ENCODE measurements at regions not wholly inside any gene's neighbourhood (a gene's known extent, or its start where the extent isn't known, plus 50 kb on each side); places are given as distances from the start of the nearest gene placed in this dataset.

DNA sequence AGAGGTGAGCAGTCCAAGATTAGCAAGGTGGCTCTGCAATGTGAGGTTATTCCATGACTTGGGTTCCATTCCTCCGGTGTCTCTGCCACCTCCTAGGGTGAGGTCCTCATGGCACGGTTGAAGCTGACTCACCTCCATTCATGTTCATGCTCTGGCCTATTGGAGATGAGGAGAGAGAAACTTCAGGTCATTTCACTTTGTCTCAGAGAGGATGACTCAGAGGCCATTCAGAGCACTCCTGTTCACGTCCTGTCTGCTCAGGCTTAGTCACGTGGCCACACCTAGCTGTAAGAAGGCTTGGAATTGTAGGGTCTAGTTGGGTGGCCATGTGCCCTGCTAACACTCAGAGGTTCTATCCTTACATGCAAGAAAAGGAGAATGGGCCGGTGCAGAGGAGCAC lies 67.5 kb upstream of the MBOAT2 start:
- no peak for DNase-seq

DNA sequence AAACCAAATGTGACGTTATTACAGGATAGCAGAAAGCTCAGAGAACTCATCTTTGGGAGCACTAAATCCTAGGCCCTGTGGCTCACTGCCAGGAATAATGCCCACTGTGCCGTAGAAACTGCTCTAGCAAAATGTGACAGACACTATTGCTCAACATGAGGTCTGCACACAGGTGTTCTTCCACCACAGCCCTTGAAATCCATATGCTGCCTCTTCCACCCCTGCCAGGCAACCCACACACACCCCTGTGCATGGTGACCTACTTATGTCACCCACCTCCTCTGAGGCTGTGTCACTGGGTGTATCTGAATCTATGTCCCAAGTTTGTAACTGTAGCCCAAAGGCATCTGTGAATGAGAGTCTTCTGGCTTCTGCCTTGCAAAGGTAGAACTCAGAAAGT lies 66.1 kb upstream of the MBOAT2 start:
- Mint-ChIP-seq H3K4me3 (ENCODE audit: unreplicated experiment) (no peak overlapping the region), H3K9me3 (ENCODE audit: unreplicated experiment) (peaks cover 6% of the 10 kb centered on the region), H3K27ac (ENCODE audit: unreplicated experiment) (no peak overlapping the region), H3K36me3 (ENCODE audit: unreplicated experiment) (peaks cover 18% of the 10 kb centered on the region), H3K27me3 (ENCODE audit: unreplicated experiment) (no peaks in the 10 kb centered on the region), H3K4me1 (ENCODE audit: low read depth, unreplicated experiment) (no peaks in the 10 kb centered on the region)
- TF ChIP-seq, protein P1, sequence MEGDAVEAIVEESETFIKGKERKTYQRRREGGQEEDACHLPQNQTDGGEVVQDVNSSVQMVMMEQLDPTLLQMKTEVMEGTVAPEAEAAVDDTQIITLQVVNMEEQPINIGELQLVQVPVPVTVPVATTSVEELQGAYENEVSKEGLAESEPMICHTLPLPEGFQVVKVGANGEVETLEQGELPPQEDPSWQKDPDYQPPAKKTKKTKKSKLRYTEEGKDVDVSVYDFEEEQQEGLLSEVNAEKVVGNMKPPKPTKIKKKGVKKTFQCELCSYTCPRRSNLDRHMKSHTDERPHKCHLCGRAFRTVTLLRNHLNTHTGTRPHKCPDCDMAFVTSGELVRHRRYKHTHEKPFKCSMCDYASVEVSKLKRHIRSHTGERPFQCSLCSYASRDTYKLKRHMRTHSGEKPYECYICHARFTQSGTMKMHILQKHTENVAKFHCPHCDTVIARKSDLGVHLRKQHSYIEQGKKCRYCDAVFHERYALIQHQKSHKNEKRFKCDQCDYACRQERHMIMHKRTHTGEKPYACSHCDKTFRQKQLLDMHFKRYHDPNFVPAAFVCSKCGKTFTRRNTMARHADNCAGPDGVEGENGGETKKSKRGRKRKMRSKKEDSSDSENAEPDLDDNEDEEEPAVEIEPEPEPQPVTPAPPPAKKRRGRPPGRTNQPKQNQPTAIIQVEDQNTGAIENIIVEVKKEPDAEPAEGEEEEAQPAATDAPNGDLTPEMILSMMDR (IDR thresholded peaks at IDR 0.05; ENCODE audit: partially characterized antibody, unreplicated experiment) = no peak
- no peak for DNase-seq

More for the DNA sequence above, 67.5 kb upstream of the MBOAT2 start:
- H3K27me3 Mint-ChIP-seq (ENCODE audit: unreplicated experiment) = no peaks in the 10 kb centered on the region
- H3K4me3 Mint-ChIP-seq (ENCODE audit: unreplicated experiment) = no peak overlapping the region
- no peak overlapping the region for H3K27ac Mint-ChIP-seq (ENCODE audit: unreplicated experiment)
- H3K36me3 Mint-ChIP-seq (ENCODE audit: unreplicated experiment) = peaks cover 14% of the 10 kb centered on the region
- TF ChIP-seq, protein P1 (IDR thresholded peaks at IDR 0.05; ENCODE audit: partially characterized antibody, unreplicated experiment) = no peak
- H3K9me3 Mint-ChIP-seq (ENCODE audit: unreplicated experiment) = peaks cover 6% of the 10 kb centered on the region
- no peaks in the 10 kb centered on the region for H3K4me1 Mint-ChIP-seq (ENCODE audit: low read depth, unreplicated experiment)

DNA sequence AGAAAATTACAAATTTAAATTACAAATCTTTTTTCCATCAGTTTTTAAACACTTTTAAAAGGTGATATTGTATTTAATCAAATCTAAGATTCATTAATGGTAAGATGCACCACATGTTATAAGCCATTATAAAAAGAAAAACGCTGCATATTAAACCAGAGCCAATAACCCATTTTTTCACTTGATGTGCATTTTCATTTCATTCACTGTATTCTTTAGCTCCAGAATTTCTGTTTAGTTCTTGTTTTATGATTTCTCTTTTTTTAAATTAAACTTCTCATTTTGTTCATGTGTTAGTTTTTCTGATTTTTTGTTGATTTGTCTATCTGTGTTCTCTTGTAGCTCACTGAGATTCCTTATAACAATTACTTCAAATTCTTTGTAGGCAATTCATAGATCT lies 62.4 kb upstream of the MBOAT2 start:
- Mint-ChIP-seq H3K4me3 (ENCODE audit: unreplicated experiment) (no peak overlapping the region), H3K27ac (ENCODE audit: unreplicated experiment) (no peak overlapping the region), H3K27me3 (ENCODE audit: unreplicated experiment) (no peaks in the 10 kb centered on the region), H3K9me3 (ENCODE audit: unreplicated experiment) (peaks cover 5% of the 10 kb centered on the region), H3K36me3 (ENCODE audit: unreplicated experiment) (peaks cover 23% of the 10 kb centered on the region), H3K4me1 (ENCODE audit: low read depth, unreplicated experiment) (no peaks in the 10 kb centered on the region)
- no peak for DNase-seq
- TF ChIP-seq, protein P1 (IDR thresholded peaks at IDR 0.05; ENCODE audit: partially characterized antibody, unreplicated experiment) = no peak

DNA sequence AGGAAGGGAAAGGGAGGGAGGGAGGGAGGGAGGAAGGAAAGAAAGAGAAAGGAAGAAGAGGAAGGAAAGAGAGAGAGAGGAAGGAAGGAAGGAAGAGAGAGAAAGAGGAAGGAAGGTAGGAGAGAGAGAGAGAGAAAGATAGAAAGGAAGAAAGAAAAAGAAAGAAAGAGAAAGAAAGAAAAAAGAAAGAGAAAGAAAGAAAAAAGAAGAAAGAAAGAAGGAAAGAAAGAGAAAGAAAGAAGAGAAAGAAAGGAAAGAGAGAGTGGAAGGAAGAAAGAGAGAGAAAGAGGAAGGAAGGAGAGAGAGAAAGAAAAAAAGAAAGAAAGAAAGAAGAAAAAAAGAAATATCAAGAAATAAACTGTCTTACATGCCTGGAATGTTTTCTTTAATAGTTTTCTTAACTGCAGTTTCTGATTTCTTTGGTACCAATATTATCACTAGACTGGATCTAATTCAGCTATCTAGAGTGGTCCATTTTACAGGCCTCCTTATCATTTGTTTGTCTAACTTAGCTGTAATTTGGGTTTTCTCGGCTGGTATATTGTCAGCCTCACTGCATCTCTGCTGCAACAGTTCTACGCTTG lies 59.6 kb upstream of the MBOAT2 start:
- DNase-seq = no peak
- Mint-ChIP-seq H3K36me3 (ENCODE audit: unreplicated experiment) (peaks cover 31% of the 10 kb centered on the region), H3K27me3 (ENCODE audit: unreplicated experiment) (peaks cover 1% of the 10 kb centered on the region), H3K4me1 (ENCODE audit: low read depth, unreplicated experiment) (no peaks in the 10 kb centered on the region), H3K9me3 (ENCODE audit: unreplicated experiment) (peaks cover 8% of the 10 kb centered on the region), H3K4me3 (ENCODE audit: unreplicated experiment) (no peak overlapping the region), H3K27ac (ENCODE audit: unreplicated experiment) (no peak overlapping the region)
- TF ChIP-seq, protein P1 (IDR thresholded peaks at IDR 0.05; ENCODE audit: partially characterized antibody, unreplicated experiment) = no peak

DNA sequence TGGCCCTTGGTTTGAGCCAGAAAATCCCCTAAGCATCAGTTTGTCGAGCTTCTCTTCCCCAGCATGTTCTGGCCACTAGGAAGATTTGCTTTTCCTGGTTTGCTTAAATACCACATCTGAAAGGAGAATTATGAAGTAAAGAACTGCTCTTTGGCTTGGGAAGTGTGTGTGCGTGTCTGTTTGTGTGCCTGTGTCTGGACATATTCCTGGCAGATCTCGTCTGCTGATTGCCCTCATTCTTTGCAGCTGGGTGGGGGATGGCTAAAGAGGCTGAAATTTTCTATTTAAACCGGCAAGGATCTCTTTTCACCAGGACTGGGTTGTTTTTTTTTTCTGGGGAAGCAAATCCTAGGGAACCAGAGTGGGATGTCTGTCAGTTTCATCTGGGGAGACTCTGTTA lies 57.3 kb upstream of the MBOAT2 start:
- Mint-ChIP-seq H3K4me1 (ENCODE audit: low read depth, unreplicated experiment) (no peaks in the 10 kb centered on the region), H3K4me3 (ENCODE audit: unreplicated experiment) (no peak overlapping the region), H3K9me3 (ENCODE audit: unreplicated experiment) (peaks cover 4% of the 10 kb centered on the region), H3K27ac (ENCODE audit: unreplicated experiment) (no peak overlapping the region), H3K27me3 (ENCODE audit: unreplicated experiment) (peaks cover 1% of the 10 kb centered on the region), H3K36me3 (ENCODE audit: unreplicated experiment) (peaks cover 21% of the 10 kb centered on the region)
- DNase-seq = no peak
- TF ChIP-seq, protein P1 (IDR thresholded peaks at IDR 0.05; ENCODE audit: partially characterized antibody, unreplicated experiment) = no peak

Measured in glutamatergic neuron (in vitro differentiated cells).